A673 (cell line): ENCODE measurements at regions not wholly inside any gene's neighbourhood (a gene's known extent, or its start where the extent isn't known, plus 50 kb on each side); places are given as distances from the start of the nearest gene placed in this dataset.

Experiments used
- CTCF ChIP-seq: fragments of 300-800, 200-600 bp; sonication (generic); conservative IDR thresholded peaks from 2 replicates; pipeline ENCODE4 v1.5.1; 2017; ENCODE audit warnings: low read depth, mild to moderate bottlenecking, antibody characterized with exemption, low read length, moderate library complexity, mixed read lengths
- EZH2 ChIP-seq: fragments of 200-600 bp; sonication (generic); IDR thresholded peaks from 2 replicates; pipeline ENCODE4 v1.6.1; 2017; ENCODE audit warnings: borderline replicate concordance, low read depth, mild to moderate bottlenecking, mixed read lengths, antibody characterized with exemption, low read length; ENCODE audit not compliant: poor library complexity, severe bottlenecking

GRCh38 chr5:9894571-9895301 lies 264.6 kb upstream of the TAS2R1 start:
- no peak for TF ChIP-seq EZH2
- no peak for TF ChIP-seq CTCF
